MM.1S (cell line): ENCODE measurements at regions not wholly inside any gene's neighbourhood (a gene's known extent, or its start where the extent isn't known, plus 50 kb on each side); places are given as distances from the start of the nearest gene placed in this dataset.

ENCODE experiments used
- CTCF ChIP-seq: fragments of 300-600 bp; sonication (generic); IDR thresholded peaks from 2 replicates; pipeline ENCODE4 v1.5.1; 2016; ENCODE audit warnings: antibody characterized with exemption, low read length, mixed read lengths
- EZH2 ChIP-seq: fragments of 300-600 bp; sonication (generic); optimal IDR thresholded peaks from 2 replicates; pipeline ENCODE3; 2017; ENCODE audit warnings: low read depth, mild to moderate bottlenecking, antibody characterized with exemption, low read length, mixed read lengths
- EZH2phosphoT487 ChIP-seq: fragments of 300-600 bp; sonication (generic); IDR thresholded peaks from 2 replicates; pipeline ENCODE4 v1.6.1; 2018; ENCODE audit warnings: antibody characterized with exemption, low read length

GRCh38 chr14:26088275-26088674 is 509.6 kb downstream of the NOVA1 start:
- TF ChIP-seq EZH2 (no peak), CTCF (no peak), EZH2phosphoT487 (no peak)
